CD14-positive monocyte (primary cell): ENCODE measurements at regions not wholly inside any gene's neighbourhood (a gene's known extent, or its start where the extent isn't known, plus 50 kb on each side); places are given as distances from the start of the nearest gene placed in this dataset.

Experiments
- DNase-seq, 3 donors: peaks; one replicate each; pipeline ENCODE4 v3.0.0-alpha.2; 2011 to 2022
- H2AFZ ChIP-seq: 2 replicates; pipeline ENCODE4 v1.6.0; 2012; ENCODE audit warnings: mild to moderate bottlenecking, low read depth, low read length, inconsistent platforms; ENCODE audit not compliant: insufficient read depth, poor library complexity, severe bottlenecking
- H3K27ac ChIP-seq, 2 donors: 1 replicate in 1 of 2; 2 replicates in 1 of 2; pipeline ENCODE4 v1.5.1; 2012 to 2013; ENCODE audit warnings: low read length in 2 of 2, control low read depth in 1 of 2, inconsistent platforms in 1 of 2, low read depth in 1 of 2, mild to moderate bottlenecking in 1 of 2
- H3K27me3 ChIP-seq, 2 donors: one replicate each; pipeline versions ENCODE4 v1.6.0 to v1.6.1; 2011 to 2013; ENCODE audit warnings: low read length in 2 of 2; ENCODE audit not compliant: control insufficient read depth in 2 of 2, insufficient read depth in 2 of 2
- H3K36me3 ChIP-seq, 2 donors: replicated peaks in 1 of 2; 1 replicate in 1 of 2; 2 replicates in 1 of 2; pipeline versions ENCODE4 v1.5.1 to v1.6.1; 2012 to 2013; ENCODE audit warnings: low read length in 2 of 2, control low read depth in 1 of 2, inconsistent platforms in 1 of 2, mild to moderate bottlenecking in 1 of 2; ENCODE audit not compliant: insufficient read depth in 2 of 2, control insufficient read depth in 1 of 2
- H3K4me1 ChIP-seq, 2 donors: 1 replicate in 1 of 2; 2 replicates in 1 of 2; pipeline versions ENCODE4 v1.5.1 to v1.6.1; 2012 to 2013; ENCODE audit warnings: low read length in 2 of 2, control low read depth in 1 of 2, inconsistent platforms in 1 of 2, mild to moderate bottlenecking in 1 of 2, moderate library complexity in 1 of 2; ENCODE audit not compliant: insufficient read depth in 2 of 2, control insufficient read depth in 1 of 2
- H3K4me2 ChIP-seq: replicated peaks from 2 replicates; pipeline ENCODE3; 2012; ENCODE audit warnings: low read length, moderate library complexity, mild to moderate bottlenecking; ENCODE audit not compliant: poor library complexity, severe bottlenecking; ENCODE audit errors: extremely low read depth
- H3K4me3 ChIP-seq, 3 experiments: fragments of 200-600 bp in 1 of 3; sonication (generic) in 1 of 3; replicated peaks in 1 of 3; 1 replicate in 2 of 3; 2 replicates in 1 of 3; pipeline ENCODE4 v1.5.1; 2011 to 2013; ENCODE audit warnings: low read length in 3 of 3, mild to moderate bottlenecking in 3 of 3, control low read depth in 2 of 3, low read depth in 2 of 3, inconsistent platforms in 1 of 3, moderate library complexity in 1 of 3
- H3K79me2 ChIP-seq: 2 replicates; pipeline ENCODE4 v1.6.0; 2012; ENCODE audit warnings: mild to moderate bottlenecking, control low read depth, inconsistent platforms, low read length, moderate library complexity; ENCODE audit not compliant: insufficient read depth
- H3K9ac ChIP-seq: 2 replicates; pipeline ENCODE4 v1.6.0; 2017; ENCODE audit warnings: low read length, mild to moderate bottlenecking; ENCODE audit not compliant: insufficient read depth, poor library complexity, severe bottlenecking
- H3K9me3 ChIP-seq, 2 donors: replicated peaks in 1 of 2; 1 replicate in 1 of 2; 2 replicates in 1 of 2; pipeline versions ENCODE4 v1.5.1 to v1.6.1; 2012 to 2013; ENCODE audit warnings: low read length in 2 of 2, control low read depth in 1 of 2; ENCODE audit not compliant: control insufficient read depth in 1 of 2, insufficient read depth in 1 of 2
- H4K20me1 ChIP-seq: 2 replicates; pipeline ENCODE4 v1.6.0; 2012; ENCODE audit warnings: mild to moderate bottlenecking, low read length, control low read depth, moderate library complexity; ENCODE audit not compliant: insufficient read depth
- H3K27ac Mint-ChIP-seq, 7 donors: one replicate each; pipeline ENCODE4 v1.8.0; 2020; ENCODE audit warnings: mild to moderate bottlenecking in 7 of 7, mixed read lengths in 7 of 7, moderate library complexity in 6 of 7, inconsistent platforms in 2 of 7
- H3K27me3 Mint-ChIP-seq, 3 donors: one replicate each; pipeline ENCODE4 v1.8.0; 2021 to 2022; ENCODE audit warnings: low read depth in 3 of 3, mild to moderate bottlenecking in 3 of 3, mixed read lengths in 3 of 3, moderate library complexity in 3 of 3, inconsistent platforms in 1 of 3
- H3K36me3 Mint-ChIP-seq, 2 donors: one replicate each; pipeline ENCODE4 v1.8.0; 2020; ENCODE audit warnings: mixed read lengths in 2 of 2, inconsistent platforms in 1 of 2, mild to moderate bottlenecking in 1 of 2
- H3K4me1 Mint-ChIP-seq: one replicate; pipeline ENCODE4 v1.8.0; 2020; ENCODE audit warnings: mild to moderate bottlenecking, mixed read lengths
- H3K4me3 Mint-ChIP-seq, 2 donors: one replicate each; pipeline ENCODE4 v1.8.0; 2020; ENCODE audit warnings: mild to moderate bottlenecking in 2 of 2, mixed read lengths in 2 of 2, moderate library complexity in 1 of 2
- H3K9me3 Mint-ChIP-seq, 7 donors: one replicate each; pipeline ENCODE4 v1.8.0; 2020 to 2022; ENCODE audit warnings: mixed read lengths in 7 of 7, mild to moderate bottlenecking in 6 of 7, moderate library complexity in 6 of 7, inconsistent platforms in 2 of 7
- CTCF ChIP-seq: fragments of 200-600 bp; IDR thresholded peaks from one replicate; pipeline ENCODE4 v1.8.0; 2022; ENCODE audit warnings: antibody characterized with exemption, mild to moderate bottlenecking
- WGBS: methylation state at CpG from one replicate; pipeline ENCODE4 v1.1.5; 2013; ENCODE audit warnings: missing lambda C conversion rate; ENCODE audit not compliant: insufficient coverage; 5-methylcytosine and 5-hydroxymethylcytosine counted together
- intact Hi-C, 2 donors: fragments of 100-400 bp; cut with micrococcal nuclease; formaldehyde crosslinking; loops; one replicate each; pipeline versions ENCODE4 v1.15.0 to v1.15.1; 2023

DNA sequence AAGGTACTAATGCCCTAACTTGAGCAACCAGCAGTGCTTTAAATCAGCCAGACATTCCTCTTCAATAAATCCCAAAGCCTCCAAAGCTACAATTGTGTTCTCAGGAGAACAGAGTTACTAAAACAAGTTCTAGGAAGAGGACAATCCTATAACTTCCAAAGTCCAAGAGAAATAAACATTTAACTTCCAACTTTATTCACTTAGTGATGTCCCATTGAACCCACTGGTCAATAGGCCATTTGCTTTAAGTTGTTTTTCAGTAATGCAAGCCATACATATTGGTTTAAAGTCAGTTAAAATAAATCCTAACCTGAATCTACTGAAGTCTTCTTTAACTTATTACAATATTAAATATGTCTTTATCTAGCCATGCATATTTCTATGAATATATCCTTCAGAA, 165.4 kb downstream of the PAWR start:
- no peak overlapping the region for H3K4me3 ChIP-seq
- intact Hi-C loops = no loop called here
- H3K9me3 Mint-ChIP-seq = peaks cover 0 to 2% (median 0%) of the 10 kb centered on the region in 7 donors

DNA sequence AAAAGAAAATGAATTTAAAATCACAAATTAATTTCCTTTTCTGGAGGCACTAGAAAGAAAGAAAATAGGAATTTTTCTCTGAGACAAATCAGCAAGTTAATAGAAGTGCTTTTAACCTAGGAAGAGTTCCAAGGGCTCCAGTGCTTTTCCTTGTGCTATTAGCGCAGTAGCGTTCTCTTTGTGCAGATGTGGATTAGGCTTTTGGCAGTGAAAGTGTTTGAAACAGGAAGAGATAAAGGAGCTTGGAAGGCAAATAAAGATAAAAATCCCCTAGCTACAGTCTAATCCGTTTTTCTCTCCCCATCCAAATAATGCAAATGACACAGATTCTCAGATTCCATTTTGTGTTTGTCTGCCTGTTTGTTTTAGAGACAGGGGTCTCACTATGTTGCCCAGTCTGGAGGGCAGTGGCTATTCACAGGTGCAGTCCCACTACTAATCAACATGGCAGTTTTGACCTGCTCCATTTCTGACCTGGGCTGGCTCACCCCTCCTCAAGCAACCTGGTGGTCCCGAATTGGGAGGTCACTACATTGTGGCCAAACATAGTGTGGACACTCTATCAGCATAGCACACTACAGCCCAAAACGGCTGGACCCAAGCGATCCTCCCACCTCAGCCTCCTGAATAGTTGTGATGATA, 166.1 kb downstream of the PAWR start:
- H3K36me3 ChIP-seq = no peaks in the 10 kb centered on the region
- TF ChIP-seq CTCF = no peak
- DNase-seq = no peak
- peaks cover 0 to 2% (median 0%) of the 10 kb centered on the region in 3 donors for H3K27me3 Mint-ChIP-seq
- H3K27me3 ChIP-seq = no peaks in the 10 kb centered on the region
- no peaks in the 10 kb centered on the region for H3K4me1 ChIP-seq
- H3K79me2 ChIP-seq = no peaks in the 10 kb centered on the region
- intact Hi-C loops = no loop called here
- H3K27ac ChIP-seq = no peak overlapping the region
- no peak overlapping the region for H2AFZ ChIP-seq
- no peak overlapping the region for H3K4me3 Mint-ChIP-seq
- H3K9me3 ChIP-seq = no peaks in the 10 kb centered on the region
- no peaks in the 10 kb centered on the region for H3K4me1 Mint-ChIP-seq
- no peak overlapping the region for H3K4me3 ChIP-seq
- no peaks in the 10 kb centered on the region for H4K20me1 ChIP-seq
- no peak overlapping the region for H3K4me2 ChIP-seq
- WGBS = no CpG with 5 or more reads among the region's 6 CpGs
- no peaks in the 10 kb centered on the region for H3K36me3 Mint-ChIP-seq
- H3K27ac Mint-ChIP-seq = no peak overlapping the region
- H3K9me3 Mint-ChIP-seq = peaks cover 0 to 2% (median 0%) of the 10 kb centered on the region in 7 donors
- H3K9ac ChIP-seq = no peak overlapping the region

More for the DNA sequence above, 165.4 kb downstream of the PAWR start:
- H3K36me3 ChIP-seq = no peaks in the 10 kb centered on the region
- DNase-seq = no peak
- H3K9ac ChIP-seq = no peak overlapping the region
- Mint-ChIP-seq H3K4me1 (no peaks in the 10 kb centered on the region), H3K4me3 (no peak overlapping the region), H3K36me3 (no peaks in the 10 kb centered on the region), H3K27me3 (peaks cover 0 to 2% (median 0%) of the 10 kb centered on the region in 3 donors), H3K27ac (no peak overlapping the region)
- no peaks in the 10 kb centered on the region for H3K4me1 ChIP-seq
- H3K79me2 ChIP-seq = no peaks in the 10 kb centered on the region
- H4K20me1 ChIP-seq = no peaks in the 10 kb centered on the region
- no peak overlapping the region for H3K4me2 ChIP-seq
- no peak for TF ChIP-seq CTCF
- no peak overlapping the region for H3K27ac ChIP-seq
- no peak overlapping the region for H2AFZ ChIP-seq
- no peaks in the 10 kb centered on the region for H3K27me3 ChIP-seq
- H3K9me3 ChIP-seq = no peaks in the 10 kb centered on the region
